GM19351 (cell line): ENCODE measurements at regions not wholly inside any gene's neighbourhood (a gene's known extent, or its start where the extent isn't known, plus 50 kb on each side); places are given as distances from the start of the nearest gene placed in this dataset.
"Not testable (repeated sequence)": the region's sequence is repeated elsewhere in the genome, so short reads cannot be mapped to it uniquely, and the experiment has no call there.

ENCODE experiments used
- ATAC-seq: cut with Tn5 transposase; IDR thresholded peaks from one replicate; pipeline ENCODE4 v1.9.1; 2021; ENCODE audit warnings: mild to moderate bottlenecking, moderate library complexity; ENCODE audit not compliant: unreplicated experiment

DNA sequence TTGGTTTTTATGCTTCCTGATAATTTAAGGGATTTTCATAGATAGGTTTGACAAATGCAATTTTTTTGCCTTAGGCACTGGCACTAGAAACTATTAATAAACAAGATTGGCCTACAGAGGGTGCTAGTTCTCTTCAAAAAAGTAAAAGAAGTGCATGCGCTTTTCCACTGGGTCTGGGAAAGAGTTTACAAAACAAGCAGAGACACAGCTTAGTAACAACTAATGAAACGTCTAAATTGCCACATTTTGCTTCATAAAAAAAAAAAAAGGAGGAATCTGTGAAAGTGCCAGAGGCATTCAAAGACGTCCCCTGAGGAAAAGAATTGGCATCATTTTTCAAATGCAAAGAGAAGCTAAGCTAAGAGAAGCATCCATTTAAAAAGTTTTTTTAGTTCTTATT, 58.3 kb upstream of the EEA1 start:
- no peak for ATAC-seq

- ATAC-seq: peak; percentile 80
Observed at GRCh38 chr12:92987846-92988621, 58.9 kb upstream of the EEA1 start.

GRCh38 chr12:92988622-92989130, 59.6 kb upstream of the EEA1 start:
- ATAC-seq: no peak

DNA sequence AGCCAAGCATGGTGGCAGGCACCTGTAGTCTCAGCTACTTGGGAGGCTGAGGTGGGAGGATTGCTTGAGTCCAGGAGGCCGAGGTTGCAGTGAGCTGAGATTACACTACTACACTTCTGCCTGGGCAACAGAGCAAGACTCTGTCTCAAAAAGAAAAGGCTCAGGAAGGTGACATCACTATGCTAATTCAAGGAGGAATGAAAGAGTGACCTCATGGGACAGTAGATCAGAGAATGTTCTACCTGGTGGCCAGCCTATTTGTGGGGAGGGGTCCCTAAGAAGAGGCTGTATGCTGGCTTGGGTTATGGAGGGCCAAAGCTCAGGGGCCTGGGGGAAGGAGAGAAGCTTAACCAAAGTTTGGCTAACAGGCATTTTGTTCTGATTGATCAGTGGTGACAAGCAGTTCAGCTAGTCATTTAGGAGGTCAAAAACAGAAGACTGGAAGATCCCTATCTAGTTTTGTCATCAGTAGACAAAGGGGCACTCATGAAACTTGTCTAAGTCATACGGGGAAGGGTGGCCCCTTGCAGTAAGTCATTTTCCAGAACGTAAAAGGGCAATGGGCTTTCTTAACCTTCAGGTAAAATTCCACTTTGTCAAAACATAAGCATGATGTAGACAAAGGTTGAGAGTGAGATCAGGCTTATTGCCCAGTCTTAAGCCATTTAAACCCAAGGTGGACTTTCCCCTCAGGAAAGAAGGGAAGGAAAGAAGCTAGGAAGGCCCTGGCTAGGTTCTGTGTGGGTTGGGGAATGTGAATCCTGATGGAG, 60.8 kb upstream of the EEA1 start:
- peak; percentile 36 for ATAC-seq

GRCh38 chr12:92991134-92991533, 62.0 kb upstream of the EEA1 start:
- ATAC-seq: no peak

GRCh38 chr12:92992041-92992440, 62.9 kb upstream of the EEA1 start:
- no peak for ATAC-seq

GRCh38 chr12:92993259-92993658, 64.2 kb upstream of the EEA1 start:
- no peak for ATAC-seq

GRCh38 chr12:92995258-92995903, 66.3 kb upstream of the EEA1 start:
- ATAC-seq: peak; percentile 79

GRCh38 chr12:93000026-93000425, 70.9 kb upstream of the EEA1 start:
- ATAC-seq: no peak

GRCh38 chr12:93001407-93001806, 72.3 kb upstream of the EEA1 start:
- ATAC-seq: no peak

DNA sequence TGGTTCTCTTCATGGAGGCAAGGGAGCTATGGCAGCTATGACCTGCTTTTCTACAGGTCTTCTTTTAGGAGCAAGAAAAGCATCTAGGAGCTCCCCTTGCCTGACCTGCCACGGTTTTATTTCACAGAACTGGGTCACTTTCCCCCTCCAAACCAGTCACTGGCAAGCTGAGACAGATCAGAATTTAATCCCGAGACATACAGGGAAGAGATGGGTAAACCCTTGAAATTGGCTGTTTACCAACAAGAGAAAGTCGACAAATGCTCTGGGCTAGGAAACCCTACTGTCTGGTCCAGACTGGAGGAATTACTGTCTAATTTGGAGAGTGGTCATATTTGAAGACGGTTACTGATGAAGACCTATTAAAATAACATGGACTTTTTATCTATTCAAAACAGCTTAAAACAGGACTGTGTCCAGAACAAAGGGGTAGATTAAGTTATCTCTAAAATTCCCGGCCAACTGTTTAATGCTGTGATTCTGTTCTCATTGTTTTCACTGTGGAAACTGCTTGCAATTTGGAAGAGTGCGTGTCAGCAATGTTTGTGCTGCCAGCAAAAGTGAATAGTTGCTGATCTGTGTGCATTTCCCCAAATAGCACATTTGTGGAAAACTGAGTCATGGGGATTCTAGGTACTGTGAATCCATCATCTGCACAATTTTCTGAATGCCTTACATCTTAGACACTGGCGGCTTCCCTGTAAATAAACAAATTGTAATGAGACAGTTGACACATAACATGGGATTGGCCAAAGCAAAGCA, 73.4 kb upstream of the EEA1 start:
- ATAC-seq: no peak

DNA sequence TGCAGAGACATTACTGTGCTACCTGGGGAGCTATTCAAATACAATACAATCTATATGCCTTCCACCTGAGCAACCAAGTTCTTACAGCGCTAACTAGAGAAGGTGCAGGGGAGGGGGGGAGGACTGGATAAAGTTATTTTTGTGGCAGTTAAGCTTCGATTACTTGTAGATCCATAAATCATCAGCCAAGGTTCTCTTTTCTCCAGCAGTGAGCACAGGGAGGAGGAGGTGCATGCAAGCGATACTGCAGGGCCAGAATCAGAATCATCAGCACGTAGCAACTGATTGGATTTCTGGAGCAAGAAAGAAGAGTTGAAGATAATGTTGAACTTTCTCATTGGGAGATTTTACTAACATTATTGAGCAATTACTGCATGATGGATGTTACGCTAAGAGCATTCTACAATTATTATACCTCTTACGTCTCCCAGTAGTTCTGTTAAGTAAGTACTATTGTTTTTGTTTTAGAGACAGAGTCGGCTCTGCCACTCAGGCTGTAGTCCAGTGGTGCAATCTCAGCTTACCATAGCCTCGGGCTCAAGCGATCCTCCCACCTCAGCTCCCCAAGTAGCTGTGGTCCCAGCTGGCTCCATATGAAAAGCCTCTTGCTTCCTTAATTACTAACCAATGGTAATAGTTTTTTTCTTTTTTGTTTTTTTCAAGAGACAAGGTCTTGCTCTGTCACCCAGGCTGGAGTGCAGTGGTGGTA, 74.6 kb upstream of the EEA1 start:
- no peak for ATAC-seq

- ATAC-seq: no peak
Observed at GRCh38 chr12:93005928-93006392, 76.9 kb upstream of the EEA1 start.

DNA sequence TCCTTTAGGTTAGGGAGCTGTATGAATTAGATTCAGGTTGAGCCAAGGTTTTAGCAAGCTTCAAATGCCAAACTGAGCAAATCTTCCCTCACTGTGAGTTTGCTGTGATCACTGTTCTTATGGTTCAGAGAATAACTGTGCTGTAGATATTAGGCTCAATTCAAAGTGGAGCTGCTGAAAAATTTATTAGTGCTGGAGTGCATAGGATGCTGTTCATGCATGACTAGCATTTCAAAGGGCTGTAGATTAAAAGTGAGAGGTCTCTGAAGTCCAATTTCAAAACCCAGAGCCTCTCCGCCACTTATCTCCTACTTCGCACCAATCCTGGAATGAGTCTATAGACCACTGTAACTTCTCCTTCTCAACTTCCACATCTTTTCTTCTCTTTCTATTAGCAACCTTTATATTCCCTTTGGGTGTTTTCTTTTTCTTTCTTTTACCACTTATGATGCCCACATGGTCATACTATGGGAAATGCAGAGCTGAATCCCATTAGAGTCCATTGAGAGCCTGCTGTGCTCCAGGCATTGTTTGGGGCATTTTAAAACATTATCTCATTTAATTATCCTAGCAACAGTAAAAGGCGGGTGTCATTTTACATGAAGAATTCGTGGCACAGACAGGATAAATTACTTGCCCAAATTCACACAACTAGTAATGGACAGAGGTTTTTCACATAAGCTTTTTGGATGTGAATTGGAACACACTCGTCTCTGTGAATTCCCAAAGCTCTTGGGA, 77.5 kb upstream of the EEA1 start:
- ATAC-seq: no peak

DNA sequence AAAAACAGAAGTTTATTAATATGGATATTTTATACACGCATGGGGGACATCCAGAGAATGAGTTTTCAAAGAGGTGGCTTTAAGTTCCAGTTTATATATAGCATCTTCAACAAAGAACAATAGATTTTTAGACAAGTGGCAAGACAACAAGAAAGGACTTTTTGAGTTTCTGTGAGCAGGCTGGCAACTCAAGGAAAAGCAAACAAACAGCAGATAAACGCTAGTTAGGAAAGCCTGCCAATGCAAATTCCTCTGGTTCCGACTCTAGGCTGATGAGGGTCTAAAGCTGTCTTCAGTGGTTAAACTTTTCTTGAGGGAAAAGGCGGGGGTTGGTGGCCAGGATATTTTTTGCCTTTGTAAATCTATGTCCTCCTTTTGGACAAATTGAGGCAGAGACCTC, 78.4 kb upstream of the EEA1 start:
- ATAC-seq: no peak

DNA sequence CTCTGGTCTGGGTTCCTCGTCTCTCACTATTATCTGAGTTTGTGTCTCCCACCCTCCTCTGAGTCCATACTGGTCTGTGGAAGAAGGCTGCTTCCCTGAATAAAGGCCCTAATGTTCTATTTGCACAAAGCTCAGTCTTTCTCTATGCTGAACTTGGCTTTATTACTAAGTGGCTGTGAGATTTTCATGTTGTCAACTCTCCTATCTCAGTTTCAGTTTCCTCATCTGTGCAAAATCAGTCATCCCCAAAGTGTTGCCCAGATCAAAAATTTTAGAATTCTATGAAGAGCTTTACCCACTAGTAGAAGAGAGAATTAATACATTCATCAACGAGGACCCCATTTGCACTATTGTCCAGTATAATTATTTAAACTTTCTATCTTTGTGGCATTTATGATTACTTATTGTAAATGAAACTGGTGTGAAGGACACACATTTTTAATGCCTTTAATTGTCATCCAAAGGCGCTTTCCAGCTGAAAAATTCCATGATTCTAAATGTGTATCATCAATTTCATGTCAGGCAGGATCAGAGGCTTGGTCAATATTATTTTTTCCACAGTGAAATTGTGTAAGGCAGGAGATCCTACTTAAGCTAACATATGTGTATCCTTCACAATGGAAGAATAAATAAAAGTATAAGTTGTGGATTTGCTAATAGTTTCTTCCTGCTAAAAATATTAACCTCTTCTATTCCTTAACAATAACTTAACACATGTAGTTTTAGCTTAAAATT, 79.1 kb upstream of the EEA1 start:
- ATAC-seq: peak; percentile 87

DNA sequence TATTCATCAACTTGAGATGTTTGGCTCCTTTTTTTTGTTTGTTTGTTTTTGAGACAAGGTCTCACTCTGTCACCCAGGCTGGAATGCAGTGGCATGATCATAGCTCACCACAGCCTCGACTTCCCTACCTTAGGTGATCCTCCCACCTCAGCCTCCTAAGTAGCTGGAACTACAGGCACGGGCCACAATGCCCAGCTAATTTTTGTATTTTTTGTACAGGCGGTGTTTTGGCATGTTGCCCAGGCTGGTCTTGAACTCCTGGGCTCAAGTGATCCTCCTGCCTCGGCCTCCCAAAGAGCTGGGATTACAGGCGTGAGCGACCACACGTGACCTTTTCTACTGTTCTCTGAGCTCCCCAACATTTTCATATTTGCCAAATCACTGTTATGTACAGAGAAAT, 79.8 kb upstream of the EEA1 start:
- not testable (repeated sequence) for ATAC-seq

GRCh38 chr12:93009533-93009932, 80.4 kb upstream of the EEA1 start:
- no peak for ATAC-seq

- no peak for ATAC-seq
Observed at GRCh38 chr12:93010461-93010860, 81.4 kb upstream of the EEA1 start.
